MM.1S (cell line): ENCODE measurements at regions not wholly inside any gene's neighbourhood (a gene's known extent, or its start where the extent isn't known, plus 50 kb on each side); places are given as distances from the start of the nearest gene placed in this dataset.

Source experiments
- DNase-seq: peaks from one replicate; pipeline ENCODE4 v3.0.0-alpha.2; 2015
- H2AFZ ChIP-seq: fragments of 300-600 bp; sonication (generic); 2 replicates; pipeline ENCODE4 v1.6.0; 2016; ENCODE audit warnings: antibody characterized with exemption, low read length
- H3F3A ChIP-seq: fragments of 300-600 bp; sonication (generic); 2 replicates; pipeline ENCODE4 v1.6.1; 2016; ENCODE audit warnings: mild to moderate bottlenecking, antibody characterized with exemption, low read length, moderate library complexity, mixed read lengths; ENCODE audit not compliant: insufficient read depth
- H3K27ac ChIP-seq: fragments of 300-600 bp; sonication (generic); 2 replicates; pipeline ENCODE4 v1.5.1; 2016; ENCODE audit warnings: mild to moderate bottlenecking, low read length
- H3K27me3 ChIP-seq: fragments of 300-600 bp; sonication (generic); replicated peaks from 2 replicates; pipeline ENCODE4 v1.6.0; 2016; ENCODE audit warnings: low read length; ENCODE audit not compliant: insufficient read depth
- H3K36me3 ChIP-seq: fragments of 300-600 bp; sonication (generic); replicated peaks from 2 replicates; pipeline ENCODE4 v1.6.1; 2016; ENCODE audit warnings: mild to moderate bottlenecking, low read length, mixed read lengths; ENCODE audit not compliant: insufficient read depth
- H3K4me1 ChIP-seq: fragments of 300-600 bp; sonication (generic); 2 replicates; pipeline ENCODE4 v1.6.1; 2016; ENCODE audit warnings: low read length, mixed read lengths
- H3K4me2 ChIP-seq: fragments of 300-600 bp; sonication (generic); 2 replicates; pipeline ENCODE4 v1.6.0; 2016; ENCODE audit warnings: low read depth, low read length
- H3K4me3 ChIP-seq: fragments of 300-600 bp; sonication (generic); 2 replicates; pipeline ENCODE4 v1.5.1; 2016; ENCODE audit warnings: low read length, mixed read lengths
- H3K79me2 ChIP-seq: fragments of 300-600 bp; sonication (generic); 2 replicates; pipeline ENCODE4 v1.6.1; 2016; ENCODE audit warnings: mixed run types, low read length, mixed read lengths
- H3K9ac ChIP-seq: fragments of 300-600 bp; sonication (generic); 2 replicates; pipeline ENCODE4 v1.6.1; 2016; ENCODE audit warnings: low read length, mixed read lengths
- H3K9me2 ChIP-seq: fragments of 300-600 bp; sonication (generic); replicated peaks from 2 replicates; pipeline ENCODE4 v1.6.1; 2016; ENCODE audit warnings: mild to moderate bottlenecking, low read length, mixed read lengths; ENCODE audit not compliant: insufficient read depth
- H3K9me3 ChIP-seq: fragments of 300-600 bp; sonication (generic); replicated peaks from 2 replicates; pipeline ENCODE4 v1.6.1; 2016; ENCODE audit warnings: mild to moderate bottlenecking, low read length, mixed read lengths; ENCODE audit not compliant: insufficient read depth
- H4K20me1 ChIP-seq: fragments of 300-600 bp; sonication (generic); 2 replicates; pipeline ENCODE4 v1.6.1; 2016; ENCODE audit warnings: mild to moderate bottlenecking, low read length, moderate library complexity, mixed read lengths; ENCODE audit not compliant: insufficient read depth
- CTCF ChIP-seq: fragments of 300-600 bp; sonication (generic); IDR thresholded peaks from 2 replicates; pipeline ENCODE4 v1.5.1; 2016; ENCODE audit warnings: antibody characterized with exemption, low read length, mixed read lengths
- EZH2 ChIP-seq: fragments of 300-600 bp; sonication (generic); optimal IDR thresholded peaks from 2 replicates; pipeline ENCODE3; 2017; ENCODE audit warnings: low read depth, mild to moderate bottlenecking, antibody characterized with exemption, low read length, mixed read lengths
- EZH2phosphoT487 ChIP-seq: fragments of 300-600 bp; sonication (generic); IDR thresholded peaks from 2 replicates; pipeline ENCODE4 v1.6.1; 2018; ENCODE audit warnings: antibody characterized with exemption, low read length

- Histone ChIP-seq H3K4me1 (no peaks in the 10 kb centered on the region), H3K9me2 (no peaks in the 10 kb centered on the region), H4K20me1 (no peaks in the 10 kb centered on the region), H3K27ac (no peak overlapping the region), H3F3A (no peaks in the 10 kb centered on the region), H3K9ac (no peak overlapping the region), H3K36me3 (no peaks in the 10 kb centered on the region), H3K27me3 (no peaks in the 10 kb centered on the region), H3K79me2 (no peaks in the 10 kb centered on the region), H2AFZ (no peak overlapping the region), H3K4me2 (no peak overlapping the region), H3K4me3 (no peak overlapping the region), H3K9me3 (no peaks in the 10 kb centered on the region)
- DNase-seq: no peak
- TF ChIP-seq EZH2phosphoT487: no peak
- no peak for TF ChIP-seq EZH2
- no peak for TF ChIP-seq CTCF
Measured at GRCh38 chr2:217517402-217517801, 485.4 kb downstream of the TNS1 start.

GRCh38 chr2:217515615-217516309 lies 487.0 kb downstream of the TNS1 start:
- no peak overlapping the region for H3K27ac ChIP-seq
- TF ChIP-seq EZH2: no peak
- no peak overlapping the region for H2AFZ ChIP-seq
- DNase-seq: no peak
- H3K4me2 ChIP-seq: no peak overlapping the region
- no peaks in the 10 kb centered on the region for H3K27me3 ChIP-seq
- no peak overlapping the region for H3K4me3 ChIP-seq
- no peaks in the 10 kb centered on the region for H3K9me2 ChIP-seq
- H3K9ac ChIP-seq: no peak overlapping the region
- no peaks in the 10 kb centered on the region for H4K20me1 ChIP-seq
- H3K4me1 ChIP-seq: no peaks in the 10 kb centered on the region
- H3K79me2 ChIP-seq: no peaks in the 10 kb centered on the region
- H3K9me3 ChIP-seq: no peaks in the 10 kb centered on the region
- H3K36me3 ChIP-seq: no peaks in the 10 kb centered on the region
- H3F3A ChIP-seq: no peaks in the 10 kb centered on the region

- Histone ChIP-seq H3K4me2 (no peak overlapping the region), H3K9me3 (no peaks in the 10 kb centered on the region), H3K4me1 (no peaks in the 10 kb centered on the region), H2AFZ (no peak overlapping the region), H3F3A (no peaks in the 10 kb centered on the region), H3K9me2 (no peaks in the 10 kb centered on the region), H3K79me2 (no peaks in the 10 kb centered on the region), H3K27ac (no peak overlapping the region), H4K20me1 (no peaks in the 10 kb centered on the region), H3K9ac (no peak overlapping the region), H3K36me3 (no peaks in the 10 kb centered on the region), H3K4me3 (no peak overlapping the region), H3K27me3 (no peaks in the 10 kb centered on the region)
- no peak for DNase-seq
- TF ChIP-seq EZH2 (no peak), EZH2phosphoT487 (no peak), CTCF (no peak)
Measured at GRCh38 chr2:217513258-217513657, 489.5 kb downstream of the TNS1 start.

GRCh38 chr2:217512728-217513127 lies 490.1 kb downstream of the TNS1 start:
- H3K36me3 ChIP-seq: no peaks in the 10 kb centered on the region
- no peak for TF ChIP-seq EZH2phosphoT487
- TF ChIP-seq EZH2: no peak
- TF ChIP-seq CTCF: no peak
- H3K4me2 ChIP-seq: no peak overlapping the region
- H3K4me3 ChIP-seq: no peak overlapping the region
- H3K4me1 ChIP-seq: no peaks in the 10 kb centered on the region
- no peaks in the 10 kb centered on the region for H3K9me3 ChIP-seq
- no peak for DNase-seq
- no peaks in the 10 kb centered on the region for H3K79me2 ChIP-seq
- no peaks in the 10 kb centered on the region for H3K27me3 ChIP-seq
- no peak overlapping the region for H3K27ac ChIP-seq
- no peak overlapping the region for H3K9ac ChIP-seq
- H3K9me2 ChIP-seq: no peaks in the 10 kb centered on the region
- no peak overlapping the region for H2AFZ ChIP-seq
- no peaks in the 10 kb centered on the region for H3F3A ChIP-seq
- H4K20me1 ChIP-seq: no peaks in the 10 kb centered on the region
